ENCODE measurements at regions not wholly inside any gene's neighbourhood (a gene's known extent, or its start where the extent isn't known, plus 50 kb on each side); places are given as distances from the start of the nearest gene placed in this dataset.

DNA sequence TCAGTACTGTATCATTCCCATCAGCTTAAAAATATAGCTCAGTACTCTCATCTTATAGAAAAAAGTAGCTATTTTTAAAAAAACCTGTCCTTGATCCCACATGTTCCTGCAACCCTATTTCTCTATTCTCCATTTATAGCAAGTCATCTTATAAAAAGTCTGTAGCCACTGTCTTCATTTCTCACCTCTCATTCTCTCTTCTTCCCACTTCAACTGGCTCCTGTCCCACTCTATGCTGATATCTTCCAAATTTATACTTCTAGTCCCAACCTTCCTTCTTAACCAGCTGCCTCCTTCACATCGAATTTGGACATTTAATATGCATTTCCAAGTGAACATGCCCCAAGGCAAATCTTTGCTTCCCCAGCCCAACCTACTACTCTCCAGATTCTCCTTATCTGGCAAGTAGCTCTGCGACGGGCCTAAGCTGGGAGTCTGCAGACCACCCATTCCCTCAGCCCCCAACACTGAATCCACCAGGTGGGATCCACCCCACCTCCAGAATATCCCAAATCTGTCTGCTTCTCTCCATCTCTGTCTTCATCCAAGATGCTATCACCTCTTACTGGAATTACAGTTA, 52.0 kb upstream of the TANC2 start:
- DNase-seq = no peak

DNA sequence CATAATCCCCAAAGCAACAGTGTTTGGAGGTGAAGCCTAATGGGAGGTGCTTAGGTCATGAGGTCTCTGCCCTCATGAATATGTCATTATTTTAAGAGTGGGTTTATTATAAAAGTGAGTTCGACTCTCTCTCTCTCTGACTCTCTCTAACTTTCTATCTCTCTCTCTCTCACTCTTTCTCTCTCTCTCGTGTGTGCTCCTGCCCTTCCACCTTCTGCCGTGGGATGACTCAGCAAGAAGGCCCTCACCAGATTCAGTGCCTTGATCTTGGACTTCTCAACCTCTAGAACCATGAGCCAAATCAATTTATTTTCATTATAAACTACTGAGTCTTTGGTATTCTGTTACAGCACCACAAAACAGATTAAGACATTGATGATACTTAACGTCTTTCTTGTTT, 53.7 kb upstream of the TANC2 start:
- no peak for DNase-seq

DNA sequence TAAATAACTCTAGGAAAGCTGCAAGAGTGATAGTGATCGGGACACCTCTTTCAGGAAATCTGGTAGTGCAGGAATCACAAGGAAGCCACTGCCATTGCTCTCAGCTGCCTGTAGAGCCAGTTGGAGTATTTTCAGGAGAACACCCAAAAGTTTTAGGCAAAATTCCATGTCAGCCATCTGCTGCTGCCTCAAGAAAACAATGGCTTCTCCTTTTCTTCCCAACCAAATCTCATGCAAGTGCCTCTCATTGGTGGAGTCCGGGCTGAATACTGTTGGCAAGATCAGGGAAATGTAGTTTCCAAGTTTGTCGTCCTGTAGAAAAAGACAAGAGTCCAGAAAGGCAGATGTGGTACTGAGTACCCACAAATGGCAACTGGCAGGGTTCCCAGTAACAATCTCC, 54.9 kb upstream of the TANC2 start:
- DNase-seq = no peak

DNA sequence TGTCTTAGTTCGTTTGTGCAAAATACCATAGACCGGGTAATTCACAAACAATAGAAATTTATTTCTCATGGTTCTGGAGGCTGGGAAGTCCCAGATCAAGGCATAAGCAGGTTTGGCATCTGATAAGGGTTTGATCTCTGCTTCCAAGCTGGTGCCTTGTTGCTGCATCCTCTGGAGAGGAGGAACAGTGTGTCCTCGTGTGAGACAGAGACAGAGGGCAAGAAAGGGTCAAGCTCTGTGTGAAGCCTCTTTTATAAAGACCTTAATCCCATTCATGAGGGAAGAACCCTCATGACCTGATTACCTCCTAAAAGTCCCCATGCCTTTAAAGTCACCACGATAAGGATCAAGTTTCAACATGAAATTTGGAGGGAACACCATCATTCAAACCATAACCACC, 55.8 kb upstream of the TANC2 start:
- DNase-seq = no peak

DNA sequence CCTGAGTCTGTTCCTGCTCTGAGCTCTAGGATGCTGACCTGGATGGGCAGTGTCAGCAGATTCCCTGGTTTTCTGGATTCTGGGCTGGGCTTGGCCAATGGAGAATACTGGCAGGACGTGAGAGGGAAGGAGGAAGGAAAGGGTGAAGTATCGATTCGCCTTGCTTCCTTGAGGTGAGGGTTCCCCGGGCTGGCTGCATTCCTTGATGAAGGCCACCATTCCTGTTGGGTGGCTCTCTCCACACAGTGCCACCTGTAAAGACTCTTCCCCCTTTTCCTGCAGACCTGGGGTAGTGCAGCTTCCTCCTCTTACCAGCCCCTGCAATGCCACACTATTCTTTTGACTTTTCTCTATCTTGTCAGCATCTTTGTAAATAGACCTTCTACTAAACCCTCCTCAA, 58.1 kb upstream of the TANC2 start:
- no peak for DNase-seq

DNA sequence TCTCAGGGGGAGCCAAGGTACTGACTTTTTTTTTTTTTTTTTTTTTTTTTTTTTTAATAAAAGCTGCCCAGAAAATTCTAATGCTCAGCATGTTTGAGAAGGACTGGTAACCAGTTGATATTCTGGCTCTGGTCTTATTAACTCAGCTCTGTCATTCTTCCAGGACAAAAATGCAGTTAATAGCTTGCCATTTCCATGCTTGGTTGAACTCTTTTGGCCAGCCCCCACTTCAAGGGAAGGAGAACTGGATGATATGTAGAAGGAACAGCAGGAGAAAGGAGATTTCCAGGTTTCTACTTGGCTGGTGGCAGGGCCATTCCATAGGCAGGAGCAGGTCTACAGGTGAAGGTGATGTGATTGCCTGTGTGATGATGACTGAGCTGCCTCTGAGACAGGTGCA, 59.2 kb upstream of the TANC2 start:
- DNase-seq = no peak

DNA sequence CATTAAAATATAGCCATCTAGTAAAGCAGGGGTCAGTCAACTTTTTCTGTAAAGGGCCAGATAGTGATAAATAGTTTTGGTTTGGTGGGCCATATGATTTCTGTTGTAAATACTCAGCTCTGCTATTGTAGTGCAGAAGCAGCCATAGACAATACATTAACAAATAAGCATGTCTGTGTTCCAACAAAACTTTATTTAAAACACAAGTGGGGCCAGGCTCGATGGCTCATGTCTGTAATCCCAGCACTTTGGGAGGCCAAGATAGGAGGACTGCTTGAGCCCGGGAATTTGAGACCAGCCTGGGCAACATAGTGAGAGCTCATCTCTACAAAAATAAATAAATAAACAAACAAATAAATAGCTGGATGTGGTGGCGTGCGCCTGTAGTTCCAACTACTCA, 60.8 kb upstream of the TANC2 start:
- DNase-seq = no peak

DNA sequence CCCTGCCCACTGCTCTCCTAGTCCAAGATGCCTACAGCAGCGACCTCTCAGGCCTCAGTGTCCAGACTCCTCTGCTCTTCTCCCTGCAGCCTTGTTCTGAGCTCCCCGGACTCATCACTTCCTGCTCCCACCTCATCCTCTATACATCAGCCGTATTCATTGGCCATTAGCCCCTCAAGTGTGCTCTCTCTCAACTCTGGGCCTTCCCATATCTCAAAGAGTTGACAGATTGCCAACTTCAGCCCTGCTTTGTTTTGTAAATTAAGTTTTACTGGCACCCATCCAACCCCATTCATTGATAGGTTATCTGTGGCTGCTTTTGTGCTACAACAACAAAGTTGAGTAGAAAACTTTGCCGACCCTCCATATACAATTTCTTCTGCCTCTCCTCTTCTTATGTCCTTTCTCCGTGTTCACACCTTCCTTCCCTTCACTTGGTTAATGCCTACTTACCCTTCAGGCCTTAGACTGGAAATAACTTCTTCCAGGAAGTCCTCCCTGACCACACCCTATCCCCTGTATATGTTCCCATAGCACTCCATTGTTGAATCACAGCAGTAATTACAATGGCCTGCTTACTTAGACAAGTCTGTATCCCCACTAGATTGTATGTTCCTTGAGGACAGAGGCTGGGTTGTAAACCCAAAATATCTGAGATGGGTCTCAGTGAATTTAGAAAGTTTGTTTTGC, 63.4 kb upstream of the TANC2 start:
- no peak for DNase-seq

DNA sequence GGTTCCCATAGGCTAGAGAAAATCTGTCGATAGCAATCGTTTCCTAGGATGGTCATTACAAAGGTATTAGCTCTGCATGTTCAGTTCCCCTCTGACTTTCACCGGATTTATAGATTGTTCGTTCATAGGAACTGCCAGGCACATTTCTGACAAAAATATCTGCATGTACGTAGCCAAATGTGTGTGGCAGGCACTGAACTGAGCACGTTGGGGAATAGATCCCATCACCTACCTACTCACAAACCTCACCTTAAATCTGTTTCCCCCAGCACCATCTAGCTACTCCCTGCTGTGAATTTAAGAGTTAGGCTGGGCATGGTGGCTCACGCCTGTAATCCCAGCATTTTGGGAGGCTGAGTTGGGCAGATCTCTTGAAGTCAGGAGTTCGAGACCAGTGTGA, 64.5 kb upstream of the TANC2 start:
- no peak for DNase-seq

DNA sequence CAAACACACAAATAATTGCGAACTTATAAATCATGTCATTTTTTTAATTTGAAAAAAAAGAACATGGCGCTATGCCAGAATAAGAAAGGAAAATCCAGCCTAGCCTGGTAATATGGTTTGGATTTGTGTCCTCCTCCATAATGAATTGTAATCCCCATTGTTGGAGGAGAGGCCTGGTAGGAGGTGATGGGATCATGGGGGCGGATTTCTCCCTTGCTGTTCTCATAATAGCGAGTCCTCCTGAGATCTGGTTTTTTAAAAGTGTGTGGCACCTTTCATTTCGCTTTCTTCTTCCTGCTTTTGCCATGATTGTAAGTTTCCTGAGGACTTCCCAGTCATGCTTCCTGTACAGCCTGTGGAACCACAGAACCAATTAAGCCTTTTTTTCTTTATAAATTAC, 65.9 kb upstream of the TANC2 start:
- no peak for DNase-seq

DNA sequence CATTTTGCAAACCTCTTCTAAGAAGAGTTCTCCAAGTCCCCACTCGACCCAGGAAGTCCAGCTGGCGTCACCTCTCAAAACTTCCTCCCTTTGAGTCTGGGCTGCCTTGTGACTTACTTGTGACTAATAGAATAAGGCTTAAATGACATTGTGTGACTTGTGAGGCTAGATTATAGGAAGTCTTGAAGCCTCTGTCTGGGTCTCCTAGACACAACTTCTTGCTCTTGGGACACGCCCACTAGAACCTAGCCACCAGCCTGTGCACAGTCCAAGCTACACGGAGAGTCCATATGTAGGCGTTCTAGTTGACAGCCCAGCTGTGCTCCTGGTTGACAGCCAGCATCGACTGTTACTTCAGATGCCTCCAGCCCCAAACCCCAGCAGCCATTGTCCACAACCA, 66.7 kb upstream of the TANC2 start:
- no peak for DNase-seq

DNA sequence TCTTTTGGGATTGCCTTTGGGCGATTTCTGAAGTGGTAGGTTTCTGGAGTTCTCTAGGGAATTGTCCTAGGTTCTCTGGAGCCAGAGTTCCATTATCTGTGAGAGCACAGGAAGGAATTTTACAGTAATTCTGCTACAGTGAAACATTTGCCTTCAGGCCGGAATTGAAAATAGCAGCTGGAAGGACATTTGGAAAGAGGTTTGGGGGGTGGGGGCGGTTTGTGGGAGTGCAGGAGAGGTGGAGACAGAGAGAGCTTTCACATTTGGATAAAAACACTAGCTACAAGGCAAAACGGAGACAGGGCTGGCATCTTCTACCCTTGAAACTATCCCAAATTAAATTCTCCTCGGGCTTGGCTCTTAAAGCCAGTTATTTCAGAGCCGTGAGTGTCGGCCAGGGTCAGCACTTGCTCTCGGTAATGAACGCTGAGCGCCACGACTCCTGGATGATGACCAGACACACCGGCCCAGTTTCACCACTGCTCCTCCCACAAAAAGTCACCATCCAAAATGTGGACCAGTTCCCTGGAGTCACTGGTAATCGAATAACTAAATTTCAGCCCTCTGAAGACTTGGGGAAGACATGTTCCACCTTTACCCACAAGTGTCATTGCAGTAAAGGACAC, 67.7 kb upstream of the TANC2 start:
- DNase-seq = no peak

DNA sequence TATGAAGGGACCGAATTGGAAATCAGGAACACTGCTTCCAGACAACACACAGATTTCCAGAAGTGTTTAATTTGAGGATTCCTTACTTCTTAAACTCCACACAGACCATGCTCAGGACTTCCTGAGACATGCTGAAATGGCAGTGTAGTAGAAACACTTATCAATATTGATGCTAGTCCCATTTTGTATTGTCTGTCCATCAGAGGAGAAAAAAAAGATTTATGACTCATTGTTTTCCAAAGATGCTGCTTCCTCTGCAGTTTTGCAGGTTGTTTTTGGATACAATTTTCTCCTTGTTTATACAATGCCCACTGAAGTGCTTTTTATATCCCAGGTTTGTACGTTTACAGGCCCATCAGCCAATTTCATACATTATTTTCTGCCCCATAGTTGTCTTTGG, 68.3 kb upstream of the TANC2 start:
- no peak for DNase-seq

DNA sequence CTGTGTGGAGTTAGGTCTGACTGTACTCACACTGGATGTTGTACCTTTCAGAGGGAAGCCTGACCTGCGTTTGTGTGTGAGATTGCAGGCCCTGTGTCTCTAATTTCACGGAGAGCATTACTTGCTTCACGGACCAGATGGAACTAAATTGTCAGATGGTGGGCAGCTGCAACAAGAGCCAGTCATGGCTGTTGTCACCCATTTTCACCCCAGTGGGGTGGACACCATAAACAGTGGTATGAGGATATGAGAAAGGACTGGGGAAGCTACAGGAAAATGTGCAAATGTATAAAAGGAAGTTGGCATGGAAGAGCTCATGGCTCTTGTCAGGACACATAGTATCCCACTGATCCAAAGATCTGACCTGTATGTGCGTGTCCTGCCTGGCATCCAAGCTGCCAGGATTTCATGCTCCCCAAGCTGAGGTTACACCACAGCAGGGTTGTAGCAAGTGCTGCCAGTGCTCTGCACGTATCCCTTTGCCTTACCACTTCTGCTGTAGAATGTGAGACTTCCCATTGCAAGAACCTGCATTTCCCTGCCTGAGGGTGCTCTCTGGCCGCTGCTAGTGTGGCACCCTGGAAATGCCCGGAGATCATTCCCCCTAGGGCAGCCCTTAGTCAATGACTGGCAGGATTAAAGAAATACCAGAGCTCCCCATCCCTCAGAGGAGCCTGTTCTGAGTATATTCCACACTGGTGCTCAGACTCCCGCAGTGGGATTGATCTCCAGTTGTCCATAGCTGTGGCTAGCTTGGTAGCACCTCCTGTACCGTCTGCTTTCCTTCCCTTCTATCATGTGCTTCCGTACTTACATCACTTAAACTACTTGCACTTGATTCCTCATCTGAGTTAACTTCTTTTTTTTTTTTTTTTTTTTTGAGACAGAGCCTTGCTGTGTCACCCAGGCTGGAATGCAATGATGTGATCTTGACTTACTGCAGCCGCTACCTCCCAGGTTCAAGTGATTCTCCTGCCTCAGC, 70.4 kb upstream of the TANC2 start:
- no peak for DNase-seq

DNA sequence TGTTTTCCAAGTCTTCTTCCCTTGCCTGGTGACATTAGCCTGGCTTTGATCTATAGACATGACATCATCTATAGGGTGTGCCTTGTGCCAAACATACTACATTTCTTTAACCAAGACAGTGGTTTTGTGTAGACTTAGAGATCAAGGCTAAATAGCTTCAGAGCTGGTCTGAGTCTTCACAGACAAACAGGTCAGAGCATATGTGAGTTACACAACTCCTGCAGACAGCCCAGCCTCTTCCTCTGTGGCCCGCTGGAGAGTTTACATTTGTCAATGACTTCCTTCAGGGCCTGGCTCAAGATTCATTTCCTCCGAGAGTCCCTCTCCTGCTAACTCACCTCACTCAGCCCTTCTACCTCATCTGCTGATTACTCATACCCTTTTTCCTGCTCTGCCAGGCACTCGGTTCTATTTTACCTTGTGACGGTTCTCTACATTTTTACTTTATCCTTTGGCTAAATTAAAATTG, 73.1 kb upstream of the TANC2 start:
- DNase-seq = peak; percentile 30

DNA sequence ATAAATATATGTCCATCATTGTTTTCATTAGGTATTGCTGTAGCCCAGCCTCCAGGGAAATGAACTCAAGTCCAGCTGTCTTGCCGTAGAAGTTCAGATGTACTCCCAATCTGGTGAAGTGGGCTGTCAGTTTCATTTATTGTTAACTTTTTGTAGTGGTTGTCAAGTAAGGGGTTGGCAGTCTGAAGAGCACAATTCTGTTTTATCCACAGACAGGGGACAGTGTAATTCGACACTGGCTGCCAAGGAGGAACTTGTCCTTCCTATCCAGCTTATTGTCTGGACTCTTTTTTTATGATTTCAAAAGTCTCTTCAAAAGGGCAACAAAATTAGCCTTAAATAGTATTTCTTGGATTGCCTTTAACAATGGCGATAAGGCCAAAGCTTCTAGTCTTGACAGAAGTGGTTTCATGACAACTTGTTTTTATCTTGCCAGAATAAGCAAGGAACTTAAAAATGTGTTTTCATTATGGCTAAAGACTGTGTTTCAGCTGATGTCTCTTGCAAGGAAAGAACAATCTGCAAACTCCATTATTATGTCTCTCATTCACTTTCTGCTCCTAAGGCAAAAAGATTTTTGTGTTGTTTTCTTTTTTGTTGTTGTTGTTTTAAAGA, 73.9 kb upstream of the TANC2 start:
- DNase-seq = no peak

DNA sequence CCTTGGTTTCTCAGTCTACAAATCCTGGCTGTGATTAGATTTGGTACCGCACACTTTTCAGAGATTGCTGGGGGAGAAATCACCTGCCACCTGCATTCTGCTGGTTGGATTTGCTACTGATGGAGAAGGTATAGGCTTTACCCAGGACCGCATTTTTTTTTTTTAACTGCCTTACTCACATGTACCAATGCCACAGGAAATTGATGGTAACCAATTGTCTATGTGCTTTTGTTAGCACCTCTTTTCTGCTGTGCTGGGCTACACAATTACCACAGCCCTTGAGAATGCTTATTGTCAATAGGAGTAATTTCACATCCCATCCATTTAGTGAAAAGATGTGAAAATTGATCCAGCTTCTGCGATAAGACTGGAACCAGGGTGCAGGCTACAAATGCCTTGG, 74.4 kb upstream of the TANC2 start:
- DNase-seq = no peak

DNA sequence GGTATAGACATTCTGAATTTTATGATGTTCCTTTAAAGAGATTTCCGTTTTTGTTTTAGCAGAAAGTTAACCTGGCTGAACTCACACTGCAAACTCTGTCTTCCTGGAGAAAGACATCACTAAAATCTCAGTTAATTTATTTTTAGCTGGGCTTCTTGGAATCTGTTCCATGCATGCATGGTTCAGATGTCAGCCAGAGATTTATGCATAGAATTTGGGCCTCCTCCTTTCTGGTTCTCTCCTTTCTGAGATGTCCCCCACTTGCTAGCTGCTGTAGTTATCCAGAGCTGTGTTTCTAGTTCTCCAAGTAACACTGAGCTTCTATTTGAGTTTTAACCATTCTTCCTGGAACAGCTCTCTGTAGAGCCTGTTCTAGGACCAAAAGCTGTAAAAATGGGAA, 77.3 kb upstream of the TANC2 start:
- DNase-seq = no peak

DNA sequence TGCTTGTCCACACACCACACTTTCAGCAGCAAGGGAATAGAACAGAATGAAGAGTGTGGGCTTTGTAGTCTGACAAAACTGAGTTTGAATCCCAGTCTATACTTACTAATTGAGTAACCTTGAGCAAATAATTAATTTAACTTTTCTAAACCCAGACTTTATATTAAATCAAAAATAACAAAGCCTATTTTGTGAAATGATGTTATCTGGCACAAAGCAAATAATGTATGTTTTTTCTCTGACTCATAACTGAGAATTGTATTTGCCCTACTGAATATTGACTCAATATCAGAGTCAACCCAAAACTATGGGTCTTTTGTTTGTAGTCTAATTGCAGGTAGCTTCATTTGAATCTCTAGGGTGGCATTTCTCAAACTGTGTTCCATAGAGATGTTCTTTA, 77.9 kb upstream of the TANC2 start:
- DNase-seq = no peak

DNA sequence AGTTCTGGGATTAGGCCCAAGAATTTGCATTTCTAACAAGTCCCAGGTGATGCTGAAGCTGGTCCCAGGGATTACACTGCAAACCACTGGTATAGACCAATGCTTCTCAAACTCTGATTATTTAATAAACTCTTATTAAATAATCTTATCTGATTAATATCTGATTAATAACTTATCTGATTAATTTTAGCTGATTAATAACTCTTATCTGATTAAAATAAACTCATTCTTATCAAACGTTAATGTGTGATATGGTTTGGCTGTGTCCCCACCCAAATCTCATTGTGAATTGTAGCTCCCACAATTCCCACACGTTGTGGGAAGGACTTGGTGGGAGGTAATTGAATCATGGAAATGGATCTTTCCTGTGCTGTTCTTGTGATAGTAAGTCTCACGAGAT, 78.6 kb upstream of the TANC2 start:
- no peak for DNase-seq

DNA sequence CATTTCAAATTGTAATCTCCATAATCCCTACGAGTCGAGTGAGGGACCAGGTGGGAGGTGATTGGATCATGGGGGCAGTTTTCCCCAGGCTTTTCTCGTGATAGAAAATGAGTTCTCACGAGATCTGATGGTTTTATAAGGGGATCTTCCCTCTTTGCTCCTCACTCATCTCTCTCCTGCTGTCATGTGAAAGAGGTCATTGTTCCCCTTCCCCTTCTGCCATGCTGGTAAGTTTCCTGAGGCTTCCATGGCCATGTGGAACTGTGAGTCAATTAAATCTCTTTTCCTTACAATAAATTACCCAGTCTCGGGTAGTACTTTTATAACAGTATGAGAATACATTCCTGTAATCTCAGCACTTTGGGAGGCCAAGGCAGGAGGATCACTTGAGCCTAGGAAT, 76.7 kb upstream of the MARCHF10 start:
- no peak for DNase-seq

DNA sequence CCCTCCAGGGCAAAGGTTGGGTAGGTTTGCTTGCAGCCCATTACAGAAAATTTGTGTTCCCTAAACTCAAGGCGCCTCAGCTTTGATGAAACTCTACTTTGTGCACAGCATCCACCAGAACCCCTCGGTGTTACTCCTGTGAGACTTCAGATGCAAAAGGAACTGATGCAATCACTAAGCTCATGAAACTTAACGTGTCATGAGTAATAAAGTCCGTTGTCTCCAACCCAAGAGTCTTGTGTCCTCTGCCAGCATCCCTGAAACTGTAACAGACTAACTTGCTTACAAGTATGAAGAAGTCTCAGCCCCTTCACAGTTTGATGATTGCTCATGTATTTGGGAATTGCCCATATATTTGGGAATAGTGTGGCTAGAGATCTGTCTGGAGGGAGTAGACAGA, 74.8 kb upstream of the MARCHF10 start:
- no peak for DNase-seq

DNA sequence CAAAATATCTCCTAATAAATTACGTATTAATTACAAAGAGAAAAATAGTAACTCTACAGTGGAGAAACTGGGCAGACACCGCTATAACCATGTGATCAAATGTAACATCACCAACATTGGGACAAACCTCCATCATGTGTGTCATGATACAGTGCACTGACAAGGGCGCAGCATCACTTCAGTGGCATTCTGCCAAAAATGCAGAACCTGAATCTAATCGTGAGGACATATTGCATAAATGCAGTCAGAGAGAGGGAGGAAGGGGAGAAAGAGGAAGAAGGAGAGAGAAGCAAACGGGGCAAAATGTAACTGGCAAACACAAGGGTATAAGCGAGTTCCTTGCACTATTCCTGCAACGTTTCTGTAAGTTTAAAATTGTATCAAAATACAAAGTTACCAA, 74.2 kb upstream of the MARCHF10 start:
- peak; percentile 5 for DNase-seq

All from CD4-positive, alpha-beta T cell treated with Interleukin-4 for 4 hours (primary cell).